NOMO-1 treated with dmso at 0.1 percent for 144 hours (cell line): ENCODE measurements at regions not wholly inside any gene's neighbourhood (a gene's known extent, or its start where the extent isn't known, plus 50 kb on each side); places are given as distances from the start of the nearest gene placed in this dataset.
"Not testable (repeated sequence)": the region's sequence is repeated elsewhere in the genome, so short reads cannot be mapped to it uniquely, and the experiment has no call there.

Source experiments
- DNase-seq: peaks from one replicate; lab custom pipeline; 2025; ENCODE audit not compliant: unreplicated experiment; lab: John Stamatoyannopoulos, UW

DNA sequence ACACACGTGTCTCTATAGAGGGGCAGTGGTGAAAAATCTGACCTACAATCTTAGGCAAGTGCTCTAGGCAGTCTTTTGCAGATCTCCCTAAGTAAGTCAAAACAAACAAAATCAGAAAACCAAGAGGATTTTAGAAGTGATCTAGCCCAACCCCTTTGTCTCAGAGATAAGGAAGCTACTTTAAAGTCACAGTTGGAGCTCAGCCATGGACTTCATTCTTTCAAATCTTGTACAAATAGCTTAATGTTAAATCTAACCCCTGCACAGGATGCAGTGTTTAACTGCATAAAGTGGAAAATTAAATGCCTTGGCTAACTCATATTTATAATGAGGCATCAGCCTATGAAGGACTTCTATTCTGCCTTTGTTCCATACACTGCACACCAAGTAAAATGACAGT is 135.1 kb upstream of the RFX3 start:
- no peak for DNase-seq

DNA sequence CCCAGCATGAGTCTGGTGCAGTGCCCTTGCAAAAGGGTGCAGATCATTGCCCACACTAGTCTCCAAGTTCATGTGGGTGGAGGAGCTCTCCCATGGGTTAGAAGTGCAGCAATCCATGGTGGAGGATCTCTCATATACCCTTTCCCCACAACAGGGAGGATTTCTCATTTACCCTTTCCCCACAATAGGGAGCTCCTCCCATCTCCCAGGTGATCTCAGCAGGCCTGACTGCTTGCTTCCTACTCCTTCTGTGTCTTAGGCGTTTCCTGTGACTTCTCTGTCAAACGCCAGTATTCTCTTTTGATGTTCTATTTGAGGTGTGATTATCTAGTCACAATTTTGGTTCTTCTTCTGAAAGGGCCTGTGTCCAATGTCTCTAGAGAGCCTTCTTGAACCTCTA is 133.8 kb upstream of the RFX3 start:
- no peak for DNase-seq

DNA sequence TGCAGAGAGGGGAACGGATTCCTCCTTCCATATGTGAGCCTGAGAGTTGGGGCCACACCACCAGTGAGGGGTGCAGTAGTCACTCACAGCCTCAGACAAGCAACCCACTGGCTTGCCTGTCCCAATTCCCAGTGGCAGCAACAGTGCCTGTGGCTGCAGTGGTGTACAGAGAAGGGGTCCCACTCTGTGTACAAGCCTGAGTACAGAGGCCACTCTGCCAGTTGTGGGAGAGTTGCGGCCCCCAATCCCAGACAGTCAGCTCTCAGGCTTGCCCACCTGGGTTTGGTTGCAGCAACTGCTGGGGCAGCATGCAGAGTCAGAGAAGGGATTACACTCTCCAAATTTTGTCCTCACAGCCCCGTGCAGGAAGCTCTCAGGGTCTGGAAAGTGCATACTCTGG is 133.2 kb upstream of the RFX3 start:
- DNase-seq = no peak

DNA sequence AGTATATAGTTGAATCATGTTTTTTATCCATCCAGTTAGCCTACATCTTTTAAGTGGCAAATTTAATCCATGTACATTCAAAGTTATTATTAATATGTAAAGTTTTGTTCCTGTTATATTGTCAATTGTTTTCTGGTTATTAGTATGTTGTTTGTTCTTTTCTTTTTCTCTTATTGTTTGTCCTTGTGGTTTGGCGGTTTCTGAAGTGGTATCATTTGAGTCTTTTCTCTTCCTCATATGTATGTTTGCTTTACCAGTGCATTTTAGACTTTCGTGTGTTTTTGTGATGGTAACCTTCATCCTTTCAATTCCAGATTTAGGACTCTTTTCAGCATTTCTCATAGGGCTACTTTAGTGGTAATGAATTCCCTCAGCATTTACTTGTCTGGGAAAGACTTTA is 130.4 kb upstream of the RFX3 start:
- no peak for DNase-seq

DNA sequence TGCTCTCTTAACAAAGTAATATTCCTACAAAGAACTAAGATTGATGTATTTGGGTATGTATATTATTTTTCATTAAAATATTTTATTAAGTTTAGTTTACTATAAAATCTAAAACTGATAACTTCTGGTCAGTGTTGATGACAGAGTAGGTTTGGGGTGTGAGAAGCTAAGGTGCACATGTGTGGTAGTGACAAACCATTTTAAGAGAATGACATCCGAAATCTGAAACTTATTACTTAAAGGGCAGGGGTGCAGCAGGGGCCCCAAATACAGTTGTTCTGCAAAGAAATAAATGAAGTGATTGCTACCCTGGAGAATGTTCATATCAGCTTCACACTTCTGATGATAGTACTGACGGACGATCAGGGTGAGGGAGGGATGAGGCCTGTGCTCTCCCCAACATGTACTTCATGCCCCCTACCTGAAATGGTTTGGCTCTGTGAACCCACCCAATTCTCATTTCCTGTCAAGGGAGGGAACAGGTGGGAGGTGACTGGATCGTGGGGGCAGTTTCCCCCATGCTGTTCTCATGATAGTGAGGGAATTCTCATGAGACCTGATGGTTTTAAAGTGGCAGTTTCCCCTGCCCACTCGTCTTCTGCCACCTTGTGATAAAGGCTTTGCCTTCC is 125.3 kb upstream of the RFX3 start:
- no peak for DNase-seq

DNA sequence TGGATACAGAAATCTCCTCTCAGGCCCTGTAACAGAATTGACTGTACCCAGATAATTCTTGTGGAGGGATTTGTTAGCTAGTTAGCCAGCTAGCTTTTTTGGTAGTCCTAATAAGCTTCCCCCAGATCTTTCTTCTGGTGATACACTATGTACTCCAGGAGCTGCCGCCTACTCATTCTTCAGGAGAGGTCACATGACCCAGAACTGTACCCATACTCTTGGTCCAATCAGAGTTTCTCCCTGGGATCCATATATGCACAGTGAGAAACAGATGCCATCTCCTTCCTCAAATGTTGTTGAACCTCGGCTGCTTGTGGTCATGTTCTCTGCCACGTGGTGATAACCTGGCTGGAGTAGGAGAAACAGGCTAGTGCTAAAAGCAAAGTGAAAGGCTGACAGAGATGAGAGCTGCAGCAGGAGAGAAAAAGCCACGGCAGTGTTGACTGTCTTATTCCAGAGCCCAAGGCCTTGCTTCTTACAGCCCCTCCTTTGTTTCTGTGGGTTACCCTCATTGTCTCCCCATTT is 123.0 kb upstream of the RFX3 start:
- no peak for DNase-seq

DNA sequence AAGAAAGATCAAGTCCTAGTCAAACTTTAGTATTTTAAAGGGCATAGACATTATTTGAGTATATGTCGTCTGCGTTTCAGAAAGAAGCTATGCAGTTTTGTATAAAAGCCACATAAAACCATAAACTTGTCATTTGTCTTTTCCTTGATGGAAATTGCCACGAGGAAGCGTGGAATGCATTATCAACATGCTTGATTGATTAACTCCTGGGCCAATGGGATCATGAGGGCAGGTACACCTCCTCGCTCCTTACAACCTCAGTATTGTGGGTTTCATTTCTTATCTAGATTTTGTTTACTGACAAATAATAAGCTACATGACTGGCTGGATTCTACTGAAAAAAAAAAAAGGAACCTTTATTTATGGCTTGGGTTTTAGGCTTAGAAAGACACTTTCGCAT is 122.5 kb upstream of the RFX3 start:
- DNase-seq = no peak

DNA sequence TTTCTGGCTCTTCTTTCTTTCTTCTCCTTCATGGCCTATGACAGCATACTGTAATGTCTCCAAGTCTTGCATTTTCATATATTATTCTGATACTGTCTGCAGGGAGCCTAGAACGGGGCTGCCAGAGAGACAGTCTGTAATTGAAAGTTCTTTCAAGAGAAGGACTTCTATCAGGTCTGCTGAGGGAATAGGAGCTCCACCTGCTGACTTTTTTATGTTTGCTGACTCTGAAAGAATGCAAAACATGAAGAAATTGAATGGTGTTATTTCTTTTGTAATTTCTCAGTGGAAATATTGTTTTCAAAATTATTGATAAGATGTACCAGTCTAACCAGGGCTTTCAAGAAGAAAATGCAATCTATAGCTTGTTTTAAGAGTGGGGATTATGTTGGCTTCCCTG is 121.9 kb upstream of the RFX3 start:
- DNase-seq = no peak

DNA sequence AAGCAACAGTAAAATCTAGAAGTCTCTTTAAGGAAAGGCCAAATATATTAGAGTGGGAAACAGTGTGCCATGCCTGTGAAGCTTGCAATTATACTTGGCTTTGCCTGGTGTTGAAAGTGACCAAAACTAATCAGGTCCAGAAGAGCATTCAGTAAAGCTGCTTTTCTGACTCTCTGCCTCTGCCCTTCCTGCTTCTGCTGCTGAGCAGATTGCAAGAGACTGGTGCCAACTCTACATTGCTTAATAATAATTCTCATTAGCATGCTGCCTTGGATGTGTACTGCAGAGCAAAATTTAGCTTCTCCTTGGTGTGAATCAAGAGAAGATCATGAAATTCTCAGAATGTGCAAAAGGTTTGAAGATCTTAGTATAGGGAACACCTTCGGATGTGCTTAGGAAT is 120.4 kb upstream of the RFX3 start:
- no peak for DNase-seq

DNA sequence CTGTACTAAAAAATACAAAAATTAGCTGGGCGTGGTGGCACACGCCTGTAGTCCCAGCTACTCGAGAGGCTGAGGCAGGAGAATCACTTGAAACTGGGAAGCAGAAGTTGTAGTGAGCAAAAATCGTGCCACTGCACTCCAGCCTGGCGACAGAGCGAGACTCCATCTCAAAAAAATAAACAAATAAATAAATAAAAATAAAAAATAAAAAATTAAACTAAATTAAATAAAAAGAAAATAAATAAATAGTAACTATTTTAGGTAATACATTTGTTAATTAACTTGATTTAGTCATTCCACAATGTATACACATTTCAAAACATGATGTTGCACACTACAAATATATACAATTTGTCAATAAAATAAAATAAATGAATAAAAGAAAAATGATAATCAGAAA is 116.3 kb upstream of the RFX3 start:
- DNase-seq = not testable (repeated sequence)

DNA sequence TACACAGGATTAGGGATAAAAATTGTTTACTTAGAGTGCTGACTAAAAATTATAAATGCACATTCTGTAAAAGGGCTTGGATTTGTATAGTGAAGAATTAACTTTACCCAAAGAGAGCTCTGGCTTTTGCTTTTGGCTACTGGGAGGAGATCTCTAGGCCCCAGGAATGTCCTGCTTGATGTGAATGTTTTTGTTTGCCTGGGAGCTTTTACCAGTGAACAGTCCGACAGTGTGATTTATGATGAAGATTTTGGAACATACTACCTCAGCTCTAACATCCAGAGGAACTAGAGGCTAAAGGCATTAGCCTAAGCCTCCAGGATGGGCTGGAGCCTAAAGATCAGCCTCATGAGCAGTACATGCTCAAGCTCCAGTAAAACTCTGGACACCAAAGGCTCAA is 103.7 kb upstream of the RFX3 start:
- DNase-seq = no peak

DNA sequence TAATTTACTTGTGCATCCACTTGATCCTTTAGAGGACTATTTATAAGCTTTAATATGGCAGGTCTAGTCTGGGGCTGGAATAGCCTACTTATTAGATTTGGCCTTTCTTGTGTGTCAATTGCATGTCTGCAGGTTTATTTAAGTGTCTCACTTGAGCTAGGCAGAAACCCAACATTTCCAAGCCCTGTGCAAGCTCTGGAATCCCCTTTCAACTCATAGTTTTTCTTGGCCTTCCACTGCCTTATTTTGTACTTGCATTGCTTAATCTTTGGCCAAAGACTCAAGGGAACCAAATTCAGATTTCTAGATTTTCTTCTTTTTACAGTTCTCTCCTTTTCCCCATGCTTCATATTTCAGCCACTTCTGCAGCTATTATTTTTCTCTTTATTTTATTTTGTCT is 102.4 kb upstream of the RFX3 start:
- no peak for DNase-seq

DNA sequence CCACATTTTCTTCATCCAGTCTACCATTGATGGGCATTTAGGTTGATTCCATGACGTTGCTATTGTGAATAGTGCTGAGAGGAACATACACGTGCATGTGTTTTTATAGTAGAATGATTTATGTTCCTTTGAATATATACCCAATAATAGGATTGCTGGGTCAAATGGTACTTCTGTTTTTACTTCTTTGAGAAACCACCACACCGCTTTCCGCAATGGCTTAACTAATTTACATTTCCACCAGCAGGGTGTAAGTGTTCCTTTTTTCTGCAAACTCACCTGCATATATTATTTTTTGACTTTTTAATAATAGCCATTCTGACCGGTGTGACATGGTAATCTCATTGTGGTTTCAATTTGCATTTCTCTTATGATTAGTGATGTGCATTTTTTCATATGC is 82.2 kb upstream of the RFX3 start:
- no peak for DNase-seq

DNA sequence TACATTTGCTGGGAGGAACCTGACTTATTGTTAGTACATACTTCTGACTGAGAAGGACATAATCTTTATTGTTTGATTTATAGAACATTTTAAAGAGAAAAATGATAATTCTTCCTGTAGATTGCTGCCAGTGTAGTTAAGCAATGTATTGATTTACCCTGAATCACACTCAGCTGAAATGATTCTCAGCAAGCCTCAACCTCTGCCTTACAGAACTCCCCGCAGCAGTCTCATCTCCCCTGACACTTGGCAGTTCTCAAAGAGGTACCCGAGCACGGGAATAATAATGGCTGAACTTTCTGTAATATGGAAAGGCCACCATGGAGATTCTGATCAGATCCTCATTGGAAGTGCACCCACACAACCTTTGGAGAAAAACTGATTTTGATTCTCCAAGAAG is 74.9 kb upstream of the RFX3 start:
- DNase-seq = no peak

DNA sequence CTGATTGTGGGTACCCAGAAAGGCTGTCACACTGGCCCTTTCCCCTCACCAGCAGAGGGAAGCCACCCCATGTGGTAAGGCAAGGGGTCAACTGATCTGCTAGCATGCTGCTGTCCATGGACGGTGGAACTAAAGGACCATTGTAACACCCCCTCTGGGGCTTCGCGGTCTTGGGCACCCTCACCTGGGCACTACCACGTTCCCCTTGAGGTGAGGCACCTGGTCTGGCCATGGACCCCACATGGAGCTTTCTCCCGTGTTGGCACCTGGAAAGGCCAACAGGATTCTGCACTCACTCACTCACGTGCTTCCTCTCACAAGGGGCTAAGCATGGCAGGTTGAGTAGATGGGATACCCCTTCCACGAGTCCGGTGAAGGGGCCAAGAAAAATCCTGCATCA is 72.0 kb upstream of the RFX3 start:
- no peak for DNase-seq

DNA sequence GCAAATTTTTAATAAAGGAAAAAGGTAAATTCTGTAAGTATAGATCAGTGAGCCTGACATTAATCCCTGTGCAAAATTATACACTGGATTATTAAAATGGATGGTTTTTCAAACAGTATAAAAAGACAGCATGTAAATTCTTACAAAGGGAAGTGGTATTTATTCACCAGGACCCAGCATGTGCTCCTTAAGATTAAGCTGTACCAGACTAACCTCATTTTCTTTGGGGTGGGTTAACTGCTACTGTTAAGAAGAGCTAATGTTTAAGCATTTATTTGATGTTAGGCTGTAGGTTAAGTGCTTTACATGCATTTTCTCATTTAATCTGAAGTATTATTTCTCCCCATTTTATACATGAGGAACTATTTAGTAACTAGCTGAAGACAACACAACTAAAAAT is 60.3 kb upstream of the RFX3 start:
- DNase-seq = no peak

DNA sequence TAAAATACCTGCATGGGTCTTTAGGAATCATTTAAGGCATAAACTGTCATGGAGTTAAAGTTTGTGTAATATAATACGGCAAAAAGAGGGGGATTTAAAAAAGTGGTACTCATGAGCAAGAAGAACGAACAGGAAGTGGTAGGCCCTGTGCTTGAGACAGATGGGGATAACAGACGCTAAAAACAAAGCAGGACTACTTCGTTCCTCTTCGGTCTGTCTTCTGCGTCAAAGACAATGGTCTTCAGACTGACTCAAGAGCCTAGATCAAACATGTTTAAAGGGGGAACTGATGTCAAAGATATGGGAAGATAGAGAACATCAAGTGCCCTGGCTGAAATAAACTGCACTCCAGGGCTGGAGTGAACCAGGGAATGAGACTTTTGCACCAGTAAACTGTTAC is 59.8 kb upstream of the RFX3 start:
- no peak for DNase-seq

DNA sequence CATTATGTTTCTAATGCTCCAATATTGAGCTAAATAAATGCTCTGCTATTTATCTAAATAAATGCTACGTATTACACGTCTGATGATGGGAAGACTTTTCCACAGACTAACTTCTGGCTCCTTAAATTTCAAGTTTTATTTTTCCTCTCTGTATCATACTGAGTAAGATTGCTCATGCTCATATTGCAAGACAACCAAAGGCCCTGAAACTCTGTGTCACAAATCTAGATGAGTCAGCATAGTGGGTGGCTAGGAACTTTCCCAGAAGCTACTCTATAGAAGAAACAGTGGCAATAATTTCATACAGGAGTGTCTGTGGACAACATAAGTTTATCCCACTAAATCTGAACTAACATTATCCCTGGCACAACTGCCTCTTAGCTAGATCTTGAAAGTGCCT is 53.0 kb upstream of the RFX3 start:
- DNase-seq = no peak

DNA sequence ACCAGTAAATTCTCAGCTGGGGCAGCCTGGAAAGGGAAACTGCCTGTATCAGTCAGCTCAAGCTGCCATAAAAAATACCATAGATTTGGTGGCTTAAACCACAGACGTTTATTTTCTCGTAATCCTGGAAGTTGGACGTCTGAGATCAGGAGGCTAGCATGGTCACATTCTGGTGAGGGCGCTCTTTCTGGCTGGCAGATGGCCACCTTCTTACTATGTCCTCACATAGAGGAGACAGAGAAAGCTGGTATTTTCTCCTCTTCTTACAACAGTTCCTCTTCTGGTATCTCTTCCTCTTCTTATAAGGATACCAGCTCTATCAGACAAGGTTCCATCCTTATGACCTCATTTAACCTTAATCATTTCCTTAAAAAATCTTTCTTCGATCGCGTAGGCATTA is 50.5 kb upstream of the RFX3 start:
- peak; percentile 28 for DNase-seq

DNA sequence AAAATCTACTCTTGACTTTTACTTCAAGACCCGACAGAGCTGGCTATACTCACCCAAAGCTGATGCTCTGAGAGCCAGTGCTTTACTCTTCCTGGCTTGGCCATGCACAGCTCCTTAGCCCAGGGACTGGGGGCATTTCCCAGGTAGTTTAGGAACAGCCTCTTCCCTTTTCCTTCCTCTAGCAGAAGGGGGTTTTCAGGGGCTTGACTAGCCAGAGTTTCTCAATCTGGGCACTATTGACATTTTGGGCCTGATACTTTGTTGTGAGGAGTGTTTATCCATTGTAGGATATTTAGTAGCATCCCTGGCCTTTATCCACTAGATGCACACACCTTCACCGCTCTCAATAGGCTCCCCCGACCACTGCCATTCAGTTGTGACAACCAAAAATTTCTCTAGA is 50.0 kb upstream of the RFX3 start:
- DNase-seq = no peak
